VCaP (cell line): ENCODE measurements at regions not wholly inside any gene's neighbourhood (a gene's known extent, or its start where the extent isn't known, plus 50 kb on each side); places are given as distances from the start of the nearest gene placed in this dataset.

ENCODE experiments used
- H3K27ac ChIP-seq: fragments of 450-650 bp; 2 replicates; pipeline ENCODE4 v1.5.1; 2017
- TF ChIP-seq, protein P1 (sequence below): fragments of 450-650 bp; conservative IDR thresholded peaks from 2 replicates; pipeline ENCODE4 v1.5.1; 2017; ENCODE audit warnings: mild to moderate bottlenecking, moderate library complexity

DNA sequence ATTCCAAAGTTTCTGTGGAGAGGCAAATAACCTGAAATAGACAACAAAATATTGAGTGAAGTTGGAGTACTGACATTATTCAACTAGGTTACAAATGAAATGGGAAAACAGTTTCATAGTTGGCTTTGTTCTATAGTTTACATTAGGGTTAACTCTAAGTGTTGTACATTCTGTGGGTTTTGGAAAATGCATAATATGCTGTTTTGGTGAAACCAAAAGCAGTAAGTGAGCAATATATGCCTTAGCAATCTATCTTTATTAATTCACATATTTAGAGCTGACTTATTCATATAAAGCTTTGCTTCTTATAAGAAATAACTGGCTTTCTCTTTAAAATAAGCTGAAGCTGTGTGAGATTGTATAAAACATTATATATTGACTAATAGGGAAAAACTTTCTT lies 157.5 kb upstream of the AHI1 start:
- TF ChIP-seq, protein P1, sequence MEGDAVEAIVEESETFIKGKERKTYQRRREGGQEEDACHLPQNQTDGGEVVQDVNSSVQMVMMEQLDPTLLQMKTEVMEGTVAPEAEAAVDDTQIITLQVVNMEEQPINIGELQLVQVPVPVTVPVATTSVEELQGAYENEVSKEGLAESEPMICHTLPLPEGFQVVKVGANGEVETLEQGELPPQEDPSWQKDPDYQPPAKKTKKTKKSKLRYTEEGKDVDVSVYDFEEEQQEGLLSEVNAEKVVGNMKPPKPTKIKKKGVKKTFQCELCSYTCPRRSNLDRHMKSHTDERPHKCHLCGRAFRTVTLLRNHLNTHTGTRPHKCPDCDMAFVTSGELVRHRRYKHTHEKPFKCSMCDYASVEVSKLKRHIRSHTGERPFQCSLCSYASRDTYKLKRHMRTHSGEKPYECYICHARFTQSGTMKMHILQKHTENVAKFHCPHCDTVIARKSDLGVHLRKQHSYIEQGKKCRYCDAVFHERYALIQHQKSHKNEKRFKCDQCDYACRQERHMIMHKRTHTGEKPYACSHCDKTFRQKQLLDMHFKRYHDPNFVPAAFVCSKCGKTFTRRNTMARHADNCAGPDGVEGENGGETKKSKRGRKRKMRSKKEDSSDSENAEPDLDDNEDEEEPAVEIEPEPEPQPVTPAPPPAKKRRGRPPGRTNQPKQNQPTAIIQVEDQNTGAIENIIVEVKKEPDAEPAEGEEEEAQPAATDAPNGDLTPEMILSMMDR, result no peak
- H3K27ac ChIP-seq, result no peak overlapping the region

DNA sequence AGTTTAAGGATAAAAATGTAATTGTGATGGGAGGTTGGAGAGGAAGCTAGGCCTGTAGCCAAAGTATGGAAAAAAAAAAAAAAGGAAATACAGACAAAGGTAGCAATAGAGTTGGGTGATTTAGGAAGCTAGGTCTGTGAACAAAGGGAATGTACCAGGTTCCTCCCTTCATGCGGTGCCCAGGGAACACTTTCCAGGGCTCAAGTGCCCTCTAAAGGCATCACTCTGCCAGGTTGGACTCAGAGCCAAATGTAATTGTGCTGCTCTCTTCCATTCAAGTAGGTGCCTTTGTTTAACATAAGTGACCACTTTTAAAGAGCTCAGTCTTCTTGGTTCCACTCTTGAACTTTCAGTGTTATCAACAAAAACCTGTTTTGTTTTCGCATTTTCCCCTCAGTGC lies 159.7 kb upstream of the AHI1 start:
- TF ChIP-seq, protein P1, result no peak

DNA sequence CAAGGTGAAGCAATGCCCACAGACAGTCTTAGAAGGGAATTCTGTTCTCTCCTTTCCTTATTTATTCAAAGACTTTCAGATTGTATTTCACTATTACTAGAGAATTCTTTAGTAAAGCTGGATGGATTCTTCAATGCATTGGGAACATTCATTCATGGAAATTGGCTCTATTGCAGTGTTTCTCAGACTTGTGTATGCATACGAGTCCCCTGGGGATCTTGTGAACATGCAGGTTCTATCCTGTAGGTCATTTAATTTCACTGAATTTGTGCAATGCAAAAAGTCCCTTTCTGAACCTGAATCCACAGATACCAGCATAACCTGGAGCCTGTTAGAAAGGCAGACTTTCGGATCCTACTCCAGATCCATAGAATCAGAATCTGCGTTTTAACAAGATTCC lies 160.9 kb upstream of the AHI1 start:
- TF ChIP-seq, protein P1, result no peak
- H3K27ac ChIP-seq, result no peak overlapping the region

More for the DNA sequence above, 159.7 kb upstream of the AHI1 start:
- no peak overlapping the region for H3K27ac ChIP-seq

DNA sequence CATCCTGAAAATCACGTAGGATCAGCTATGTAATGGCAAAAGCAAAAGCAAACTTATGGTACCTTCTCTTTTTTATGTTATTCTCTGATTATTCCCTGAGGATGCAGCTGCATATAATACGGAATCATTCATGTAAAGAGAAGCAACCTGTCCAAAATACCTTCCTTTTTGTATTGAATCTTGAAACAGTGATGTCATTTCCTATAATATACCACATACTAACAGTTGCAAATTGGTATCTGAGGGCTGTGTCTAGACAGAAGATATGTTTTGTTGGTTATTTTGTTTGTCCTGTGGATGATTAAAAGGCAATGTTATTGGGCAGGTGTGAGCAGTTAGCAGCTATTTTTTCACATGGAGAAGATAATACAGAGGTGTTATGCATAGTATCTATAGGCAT lies 161.4 kb upstream of the AHI1 start:
- TF ChIP-seq, protein P1, result no peak
- H3K27ac ChIP-seq, result no peak overlapping the region

DNA sequence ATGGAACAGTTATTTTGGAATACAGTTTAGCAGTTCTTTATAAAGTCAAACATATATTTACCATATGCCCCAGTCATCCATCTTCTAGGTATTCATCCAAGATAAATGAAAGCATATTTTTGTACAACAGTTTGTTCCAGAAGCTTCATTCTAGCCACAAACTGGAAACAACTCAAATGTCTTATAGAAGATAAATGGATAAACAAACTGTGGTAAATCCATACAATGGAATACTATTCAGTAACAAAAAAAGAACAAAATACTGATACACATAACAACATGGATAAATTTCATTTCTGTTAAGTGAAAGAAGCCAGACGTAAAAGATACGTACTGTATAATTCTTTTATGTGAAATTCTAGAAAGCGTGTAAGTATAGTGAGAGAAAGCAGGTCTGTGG lies 167.0 kb upstream of the AHI1 start:
- TF ChIP-seq, protein P1, result no peak
- no peak overlapping the region for H3K27ac ChIP-seq

- peak overlapping the region; percentile 36 for H3K27ac ChIP-seq
- TF ChIP-seq, protein P1, result no peak
Measured at GRCh38 chr6:135665935-135666334, 168.4 kb upstream of the AHI1 start.

- peak overlapping the region; percentile 50; the same call in 1 of the 2 replicates for H3K27ac ChIP-seq
- TF ChIP-seq, protein P1, result no peak
Measured at GRCh38 chr6:135667691-135668455, 170.3 kb upstream of the AHI1 start.
